ENCODE measurements at regions not wholly inside any gene's neighbourhood (a gene's known extent, or its start where the extent isn't known, plus 50 kb on each side); places are given as distances from the start of the nearest gene placed in this dataset.
A peak's percentile ranks its signal among the peaks of the same experiment; 100 is the strongest.
"Not testable (repeated sequence)": the region's sequence is repeated elsewhere in the genome, so short reads cannot be mapped to it uniquely, and the experiment has no call there.

DNA sequence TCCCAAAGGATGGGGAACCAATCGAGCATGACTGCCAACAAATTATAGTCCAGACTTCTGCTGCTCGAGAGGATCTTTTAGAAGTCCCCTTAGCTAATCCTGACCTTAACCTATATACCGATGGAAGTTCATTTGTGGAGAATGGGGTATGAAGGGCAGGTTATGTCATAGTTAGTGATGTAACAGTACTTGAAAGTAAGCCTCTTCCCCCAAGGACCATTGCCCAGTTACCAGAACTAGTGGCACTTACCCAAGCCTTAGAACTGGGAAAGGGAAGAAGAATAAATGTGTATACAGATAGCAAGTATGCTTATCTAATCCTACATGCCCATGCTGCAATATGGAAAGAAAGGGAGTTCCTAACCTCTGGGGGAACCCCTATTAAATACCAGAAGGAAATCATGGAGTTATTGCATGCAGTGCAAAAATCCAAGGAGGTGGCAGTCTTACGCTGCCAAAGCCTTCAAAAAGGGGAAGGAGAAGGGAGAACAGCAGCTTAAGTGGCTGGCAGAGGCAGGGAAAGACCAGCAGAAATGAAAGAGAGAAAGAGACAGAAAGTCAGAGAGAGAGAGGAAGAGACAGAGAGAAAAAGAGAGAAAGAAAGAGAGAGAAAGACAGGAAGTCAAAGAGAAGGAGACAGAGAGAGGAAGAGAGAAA is 224.4 kb upstream of the SLC8A1 start:
- not testable (repeated sequence) for H3K27ac ChIP-seq, H3K4me3 ChIP-seq

DNA sequence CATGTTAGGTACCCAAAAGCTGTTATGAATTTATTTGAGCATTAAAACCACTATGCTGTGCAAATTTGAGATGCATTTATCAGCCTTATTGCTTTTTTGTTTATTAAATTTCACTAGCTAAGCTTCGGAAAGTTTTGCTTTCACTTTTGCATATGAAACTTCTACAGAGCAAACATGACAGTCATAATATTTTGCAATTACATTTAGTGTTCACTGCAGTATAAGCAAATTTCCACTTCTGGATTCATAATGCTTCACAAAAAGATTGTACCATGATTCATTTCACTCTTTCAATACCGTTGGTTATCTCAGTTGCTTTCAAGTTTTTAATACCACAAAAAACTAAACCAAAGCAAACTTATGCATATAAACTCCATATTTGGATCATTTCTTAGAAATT is 228.7 kb upstream of the SLC8A1 start:
- no peak overlapping the region for H3K27ac ChIP-seq
- H3K4me3 ChIP-seq, result peak overlapping the region in 1 of 7 experiments; percentile 14

DNA sequence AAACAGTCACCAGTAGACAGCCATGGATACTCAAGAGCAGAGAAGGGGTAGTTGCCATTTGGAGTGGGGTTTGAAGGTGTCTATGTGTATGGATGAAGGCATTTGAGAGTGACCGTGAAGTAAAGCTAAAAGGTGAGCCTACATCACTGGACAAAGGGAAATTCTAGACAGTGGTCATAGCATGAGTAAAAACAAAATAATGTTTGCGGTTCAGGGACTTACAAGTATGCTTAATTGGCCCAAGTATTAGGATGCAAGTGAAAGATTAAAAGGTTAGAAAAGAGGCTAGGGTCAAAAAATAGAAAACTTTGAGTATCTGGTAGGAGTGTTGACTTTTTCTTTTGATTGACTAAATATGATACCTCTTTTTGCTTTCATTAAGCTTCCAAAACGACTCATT is 238.1 kb upstream of the SLC8A1 start:
- no peak overlapping the region for H3K27ac ChIP-seq
- H3K4me3 ChIP-seq, result no peak overlapping the region

DNA sequence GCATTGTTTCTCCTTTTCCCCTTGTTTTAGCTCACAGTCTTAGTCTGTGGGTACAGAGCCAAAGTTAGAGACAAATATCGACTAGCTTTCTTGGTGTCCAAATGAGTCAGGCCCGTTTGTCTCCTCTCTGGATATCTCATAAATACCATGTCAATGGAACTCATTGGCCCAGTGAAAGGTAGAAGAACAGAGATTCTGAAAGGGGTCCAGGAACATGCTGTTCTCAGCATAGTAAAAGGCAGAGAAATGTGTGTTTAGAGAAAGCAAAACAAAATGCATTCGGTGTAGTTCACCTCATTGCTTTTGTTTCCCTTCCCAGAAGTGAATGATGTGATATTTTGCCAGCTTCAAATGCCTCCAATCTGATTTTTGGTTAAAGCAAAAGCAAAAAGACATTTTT is 238.6 kb upstream of the SLC8A1 start:
- Histone ChIP-seq H3K27ac (no peak overlapping the region), H3K4me3 (no peak overlapping the region)

- H3K4me3 ChIP-seq, result no peak overlapping the region
Measured at GRCh38 chr2:40700231-40700954, 248.5 kb upstream of the SLC8A1 start.

DNA sequence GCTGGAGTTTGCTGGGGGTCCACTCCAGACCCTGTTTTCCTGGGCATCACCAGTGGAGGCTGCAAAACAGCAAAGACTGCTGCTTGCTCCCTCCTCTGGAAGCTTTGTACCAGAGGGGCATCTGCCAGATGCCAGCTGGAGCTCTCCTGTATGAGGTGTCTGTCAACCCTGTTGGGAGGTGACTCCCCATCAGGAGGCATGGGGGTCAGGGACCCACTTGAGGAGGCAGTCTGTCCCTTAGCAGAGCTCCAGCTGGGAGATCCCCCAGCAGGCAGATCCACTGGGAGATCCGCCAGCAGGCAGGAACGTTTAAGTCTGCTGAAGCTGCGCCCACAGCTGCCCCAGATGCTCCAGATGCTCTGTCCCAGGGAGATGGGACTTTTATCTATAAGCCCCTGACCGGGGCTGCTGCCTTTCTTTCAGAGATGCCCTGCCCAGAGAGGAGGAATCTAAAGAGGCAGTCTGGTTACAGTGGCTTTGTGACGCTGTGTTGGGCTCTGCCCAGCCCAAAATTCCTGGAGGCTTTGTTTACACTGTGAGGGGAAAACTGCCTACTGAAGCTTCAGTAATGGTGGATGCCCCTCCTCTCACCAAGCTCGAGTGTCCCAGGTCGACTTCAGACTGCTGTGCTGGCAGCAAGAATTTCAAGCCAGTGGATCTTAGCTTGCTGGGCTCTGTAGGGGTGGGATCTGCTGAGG is 260.5 kb upstream of the SLC8A1 start:
- not testable (repeated sequence) for H3K27ac ChIP-seq, H3K4me3 ChIP-seq

More at GRCh38 chr2:40700231-40700954, 248.5 kb upstream of the SLC8A1 start:
- no peak overlapping the region for H3K27ac ChIP-seq

DNA sequence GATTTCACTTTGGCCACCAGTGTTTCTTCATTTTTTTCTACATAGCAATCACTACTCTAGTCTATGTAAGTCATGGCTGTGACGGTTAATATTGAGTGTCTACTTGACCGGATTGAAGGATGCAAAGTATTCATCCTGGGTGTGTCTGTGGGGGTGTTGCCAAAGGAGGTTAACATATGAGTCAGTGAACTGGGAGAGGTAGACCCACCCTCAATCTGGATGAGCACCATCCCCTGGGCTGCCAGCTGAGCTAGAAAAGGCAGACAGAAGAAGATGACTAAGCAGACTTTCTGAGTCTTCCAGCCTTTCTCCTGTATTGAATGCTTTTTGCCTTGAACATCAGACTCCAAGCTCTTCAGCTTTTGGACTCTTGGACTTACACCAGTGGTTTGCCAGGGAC is 265.0 kb upstream of the SLC8A1 start:
- H3K27ac ChIP-seq, result peak overlapping the region in 7 of 21 experiments; percentile 11 to 72 (median 36)

DNA sequence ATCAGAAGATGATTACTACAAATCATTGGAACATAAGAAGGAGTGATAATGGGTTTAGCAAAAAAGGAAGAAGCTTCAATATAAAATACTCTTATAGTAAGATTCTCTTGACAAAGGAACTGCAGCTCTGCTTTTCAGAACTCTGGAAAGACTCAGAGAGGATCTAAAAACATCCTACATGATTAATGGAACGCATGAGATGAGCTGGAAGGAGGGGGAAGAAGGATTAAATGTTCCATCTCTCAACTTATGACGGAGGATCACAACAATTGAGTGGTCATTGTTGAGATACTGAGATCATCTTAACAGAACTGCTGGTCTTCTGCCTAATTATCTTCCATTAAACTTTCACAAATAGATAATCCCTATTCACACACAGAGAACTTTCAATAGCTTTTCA is 267.5 kb upstream of the SLC8A1 start:
- Histone ChIP-seq H3K27ac (no peak overlapping the region), H3K4me3 (no peak overlapping the region)

More for the DNA sequence above, 265.0 kb upstream of the SLC8A1 start:
- no peak overlapping the region for H3K4me3 ChIP-seq

- no peak overlapping the region for H3K27ac ChIP-seq
Measured at GRCh38 chr2:40721595-40721994, 269.7 kb upstream of the SLC8A1 start.

GRCh38 chr2:40723194-40723593 is 271.3 kb upstream of the SLC8A1 start:
- Histone ChIP-seq H3K4me3 (no peak overlapping the region), H3K27ac (no peak overlapping the region)

More at GRCh38 chr2:40721595-40721994, 269.7 kb upstream of the SLC8A1 start:
- H3K4me3 ChIP-seq, result no peak overlapping the region

GRCh38 chr2:40725040-40725439 is 273.1 kb upstream of the SLC8A1 start:
- peak overlapping the region in 1 of 21 experiments; percentile 2 for H3K27ac ChIP-seq
- H3K4me3 ChIP-seq, result no peak overlapping the region

- H3K27ac ChIP-seq, result no peak overlapping the region
- no peak overlapping the region for H3K4me3 ChIP-seq
Measured at GRCh38 chr2:40725950-40726349, 274.1 kb upstream of the SLC8A1 start.

- Histone ChIP-seq H3K4me3 (no peak overlapping the region), H3K27ac (no peak overlapping the region)
Measured at GRCh38 chr2:40734797-40735196, 282.9 kb upstream of the SLC8A1 start.

DNA sequence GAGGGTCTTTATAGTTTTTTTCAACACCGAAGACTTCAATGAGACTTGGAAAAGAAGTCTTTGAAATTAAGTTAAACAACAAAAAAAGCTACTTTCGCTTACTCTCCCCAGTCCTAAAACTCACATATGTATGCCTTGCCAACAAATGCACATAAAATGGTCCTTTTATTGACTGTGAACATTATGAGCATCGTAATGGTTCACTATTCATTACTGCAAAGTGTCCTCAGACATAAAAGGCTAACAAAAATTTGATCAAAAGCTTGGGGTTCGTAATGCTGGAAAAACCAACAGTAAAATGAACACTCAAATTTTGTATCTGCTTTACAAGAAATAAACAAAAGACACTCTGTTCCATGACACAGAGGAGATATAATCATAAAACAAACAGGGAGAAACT is 285.3 kb upstream of the SLC8A1 start:
- no peak overlapping the region for H3K4me3 ChIP-seq

GRCh38 chr2:40740419-40740818 is 288.5 kb upstream of the SLC8A1 start:
- no peak overlapping the region for H3K27ac ChIP-seq

More for the DNA sequence above, 285.3 kb upstream of the SLC8A1 start:
- H3K27ac ChIP-seq, result no peak overlapping the region

GRCh38 chr2:40741532-40741931 is 289.6 kb upstream of the SLC8A1 start:
- Histone ChIP-seq H3K27ac (no peak overlapping the region), H3K4me3 (no peak overlapping the region)

More at GRCh38 chr2:40740419-40740818, 288.5 kb upstream of the SLC8A1 start:
- H3K4me3 ChIP-seq, result no peak overlapping the region

GRCh38 chr2:40746191-40746590 is 294.3 kb upstream of the SLC8A1 start:
- Histone ChIP-seq H3K4me3 (no peak overlapping the region), H3K27ac (no peak overlapping the region)

- Histone ChIP-seq H3K27ac (no peak overlapping the region), H3K4me3 (no peak overlapping the region)
Measured at GRCh38 chr2:40751981-40752380, 300.1 kb upstream of the SLC8A1 start.

GRCh38 chr2:40752796-40753195 is 300.9 kb upstream of the SLC8A1 start:
- Histone ChIP-seq H3K27ac (no peak overlapping the region), H3K4me3 (no peak overlapping the region)

DNA sequence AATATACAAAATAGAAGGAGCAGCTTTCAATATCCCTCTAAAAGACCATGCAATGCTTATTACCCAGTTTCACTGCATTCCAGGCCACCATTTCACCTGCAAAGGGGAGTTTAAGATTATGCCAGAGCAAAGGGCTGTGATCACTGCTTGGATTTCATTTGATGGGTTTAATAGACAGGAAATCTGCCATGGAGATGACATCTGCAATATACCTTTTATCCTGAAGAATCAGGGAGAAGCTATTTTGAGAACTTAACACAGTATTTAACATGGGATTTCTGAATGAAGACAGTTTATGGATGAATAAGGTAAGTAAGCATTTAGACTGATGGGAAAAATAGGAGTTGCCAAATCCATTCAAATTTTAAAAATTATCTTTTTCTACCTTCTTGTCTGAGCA is 303.0 kb upstream of the SLC8A1 start:
- Histone ChIP-seq H3K27ac (no peak overlapping the region), H3K4me3 (no peak overlapping the region)

All from skin epidermis (tissue), 12 donors.